WTC11 (cell line): ENCODE measurements at regions not wholly inside any gene's neighbourhood (a gene's known extent, or its start where the extent isn't known, plus 50 kb on each side); places are given as distances from the start of the nearest gene placed in this dataset.

Experiments
- ATF1 ChIP-seq: sonication (generic); formaldehyde crosslinking; IDR thresholded peaks from 2 replicates; pipeline ENCODE4 v1.8.1; 2023; ENCODE audit warnings: mild to moderate bottlenecking, moderate library complexity, missing genetic modification reagents
- CTCF ChIP-seq: fragments of 200-600 bp; IDR thresholded peaks from 2 replicates; pipeline ENCODE4 v1.8.0; 2022; ENCODE audit warnings: antibody characterized with exemption
- E2F1 ChIP-seq: sonication (generic); formaldehyde crosslinking; IDR thresholded peaks from 2 replicates; pipeline ENCODE4 v1.8.0; 2022; ENCODE audit warnings: mild to moderate bottlenecking, missing genetic modification reagents
- ELF4 ChIP-seq: sonication (generic); formaldehyde crosslinking; IDR thresholded peaks from 2 replicates; pipeline ENCODE4 v1.8.1; 2022; ENCODE audit warnings: low read depth, mild to moderate bottlenecking, moderate library complexity, missing genetic modification reagents
- SMAD3 ChIP-seq: sonication (generic); formaldehyde crosslinking; IDR thresholded peaks from 2 replicates; pipeline ENCODE4 v1.8.0; 2022; ENCODE audit warnings: missing genetic modification reagents, mild to moderate bottlenecking, borderline replicate concordance
- SP1 ChIP-seq: sonication (generic); formaldehyde crosslinking; conservative IDR thresholded peaks from 2 replicates; pipeline ENCODE4 v1.8.1; 2022; ENCODE audit warnings: missing genetic modification reagents
- TEAD4 ChIP-seq: sonication (generic); formaldehyde crosslinking; IDR thresholded peaks from 2 replicates; pipeline ENCODE4 v1.8.0; 2022; ENCODE audit warnings: mild to moderate bottlenecking, missing genetic modification reagents
- USF2 ChIP-seq: sonication (generic); formaldehyde crosslinking; IDR thresholded peaks from 2 replicates; pipeline ENCODE4 v1.8.1; 2023; ENCODE audit warnings: mild to moderate bottlenecking, missing genetic modification reagents, moderate library complexity
- ZNF317 ChIP-seq: sonication (generic); formaldehyde crosslinking; IDR thresholded peaks from 2 replicates; pipeline ENCODE4 v1.8.1; 2023; ENCODE audit warnings: low read depth, mild to moderate bottlenecking, moderate library complexity, missing genetic modification reagents, borderline replicate concordance
- TF ChIP-seq, protein P1 (sequence below): sonication (generic); formaldehyde crosslinking; conservative IDR thresholded peaks from 2 replicates; pipeline ENCODE4 v1.8.1; 2022; ENCODE audit warnings: mild to moderate bottlenecking, missing genetic modification reagents

- TF ChIP-seq CTCF (no peak), ELF4 (CRISPR knock-in tag) (no peak), SP1 (CRISPR knock-in tag) (no peak), ATF1 (CRISPR knock-in tag) (no peak), USF2 (no peak), ZNF317 (CRISPR knock-in tag) (no peak), SMAD3 (CRISPR knock-in tag) (no peak), E2F1 (CRISPR knock-in tag) (no peak), TEAD4 (CRISPR knock-in tag) (no peak)
- TF ChIP-seq, protein P1, sequence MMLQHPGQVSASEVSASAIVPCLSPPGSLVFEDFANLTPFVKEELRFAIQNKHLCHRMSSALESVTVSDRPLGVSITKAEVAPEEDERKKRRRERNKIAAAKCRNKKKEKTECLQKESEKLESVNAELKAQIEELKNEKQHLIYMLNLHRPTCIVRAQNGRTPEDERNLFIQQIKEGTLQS (CRISPR knock-in tag) = no peak
Measured at GRCh38 chr12:30810918-30811317, 56.2 kb upstream of the CAPRIN2 start.
